ENCODE measurements at regions not wholly inside any gene's neighbourhood (a gene's known extent, or its start where the extent isn't known, plus 50 kb on each side); places are given as distances from the start of the nearest gene placed in this dataset.
A peak's percentile ranks its signal among the peaks of the same experiment; 100 is the strongest.
"Not testable (repeated sequence)": the region's sequence is repeated elsewhere in the genome, so short reads cannot be mapped to it uniquely, and the experiment has no call there.

DNA sequence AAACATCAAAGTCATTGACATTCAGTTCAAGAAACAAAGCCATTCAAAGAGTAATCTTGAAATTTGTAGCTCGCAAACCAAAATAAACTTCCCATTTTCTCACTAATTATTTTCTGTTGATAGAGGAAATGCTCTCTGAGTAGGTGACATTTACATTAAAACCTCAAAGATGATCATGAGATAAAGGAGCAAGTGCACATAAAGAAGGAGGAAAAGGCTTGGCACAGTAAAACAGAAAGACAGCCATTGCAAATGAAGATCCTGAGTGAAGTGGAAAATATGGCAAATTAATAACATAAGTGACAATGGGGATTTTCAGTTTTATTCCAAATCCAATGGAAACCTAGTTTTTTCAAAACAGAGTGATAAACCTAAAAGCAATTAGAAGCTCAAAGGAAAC lies 2320.8 kb downstream of the ARAP2 start:
- DNase-seq = no peak

- no peak for DNase-seq
These were observed 2320.1 kb downstream of the ARAP2 start for GRCh38 chr4:33924239-33924638.

GRCh38 chr4:33924811-33925210 lies 2319.5 kb downstream of the ARAP2 start:
- no peak for DNase-seq

DNA sequence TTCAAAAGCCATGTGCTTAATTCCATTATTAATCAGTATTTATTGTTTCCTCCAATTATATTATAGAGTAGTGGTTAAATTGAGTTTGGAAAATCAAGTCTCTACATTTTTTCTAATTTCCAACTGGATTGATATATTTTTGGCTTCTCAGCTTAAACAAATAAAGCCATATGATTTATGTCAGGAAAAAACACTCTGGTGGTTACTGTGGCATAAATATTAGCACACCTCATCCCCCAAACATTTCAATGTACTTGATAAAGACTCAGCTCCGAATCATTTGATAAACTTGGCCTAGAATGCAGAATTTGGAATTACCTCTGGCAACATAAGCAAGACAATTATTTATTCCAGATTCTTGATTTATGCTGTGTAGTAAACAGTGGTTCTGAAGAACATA lies 2313.8 kb downstream of the ARAP2 start:
- DNase-seq = no peak

- DNase-seq = no peak
These were observed 2313.3 kb downstream of the ARAP2 start for GRCh38 chr4:33931026-33931425.

- DNase-seq = no peak
These were observed 2304.0 kb downstream of the ARAP2 start for GRCh38 chr4:33940281-33940680.

DNA sequence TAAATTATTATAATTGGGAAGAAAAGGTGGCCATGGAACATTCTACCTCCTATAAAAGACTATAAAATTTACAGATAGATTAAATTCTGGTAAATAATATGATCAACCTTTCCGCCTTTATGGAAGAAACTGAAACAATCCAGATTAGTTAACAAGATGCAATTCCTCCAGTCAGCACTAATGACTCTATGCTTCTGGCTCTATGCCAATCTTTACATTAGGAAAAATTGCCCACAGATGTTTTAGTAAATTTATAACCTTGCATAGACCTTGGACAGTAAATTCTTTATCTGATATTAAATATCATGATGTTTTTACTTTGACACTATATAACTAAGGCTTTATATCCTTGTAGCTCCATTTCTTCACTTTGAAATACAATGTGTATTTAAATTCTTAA lies 2302.5 kb downstream of the ARAP2 start:
- no peak for DNase-seq

DNA sequence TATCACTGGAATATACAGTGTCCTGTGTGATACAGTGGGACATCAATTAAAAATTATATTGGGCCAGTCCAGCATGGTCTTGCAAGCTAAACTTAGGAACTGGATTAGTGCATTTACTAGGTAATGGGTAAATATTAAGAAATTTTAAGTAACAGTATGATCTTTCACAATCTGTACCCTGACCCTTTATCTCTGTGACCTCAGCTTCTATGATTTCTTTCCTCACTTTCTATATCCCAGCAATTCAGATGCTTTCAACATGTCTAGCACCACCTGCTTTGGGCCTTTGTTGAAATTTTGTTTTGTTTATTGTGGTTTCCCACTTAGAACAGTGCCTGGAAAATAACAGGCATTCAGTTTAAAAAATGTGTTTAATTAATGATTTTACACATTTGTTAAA lies 2295.4 kb downstream of the ARAP2 start:
- DNase-seq = no peak

DNA sequence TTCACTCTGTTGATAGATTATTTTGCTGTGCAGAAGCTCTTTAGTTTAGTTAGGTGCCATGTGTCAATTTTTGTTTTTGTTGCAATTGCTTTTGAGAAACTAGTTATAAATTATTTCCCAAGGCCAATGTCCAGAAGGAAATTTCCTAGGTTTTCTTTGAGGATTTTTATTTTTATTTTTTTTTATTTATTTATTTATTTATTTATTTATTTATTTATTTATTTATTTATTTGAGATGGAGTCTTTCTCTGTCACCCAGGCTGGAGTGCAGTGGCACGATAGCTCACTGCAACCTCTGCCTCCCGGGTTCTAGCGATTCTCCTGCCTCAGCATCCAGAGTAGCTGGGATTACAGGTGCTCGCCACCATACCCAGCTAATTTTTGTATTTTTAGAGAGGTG lies 2290.5 kb downstream of the ARAP2 start:
- not testable (repeated sequence) for DNase-seq

- DNase-seq = no peak
These were observed 2289.6 kb downstream of the ARAP2 start for GRCh38 chr4:33954759-33955158.

GRCh38 chr4:33959519-33959918 lies 2284.8 kb downstream of the ARAP2 start:
- DNase-seq = peak in 1 of 2 experiments; percentile 50

DNA sequence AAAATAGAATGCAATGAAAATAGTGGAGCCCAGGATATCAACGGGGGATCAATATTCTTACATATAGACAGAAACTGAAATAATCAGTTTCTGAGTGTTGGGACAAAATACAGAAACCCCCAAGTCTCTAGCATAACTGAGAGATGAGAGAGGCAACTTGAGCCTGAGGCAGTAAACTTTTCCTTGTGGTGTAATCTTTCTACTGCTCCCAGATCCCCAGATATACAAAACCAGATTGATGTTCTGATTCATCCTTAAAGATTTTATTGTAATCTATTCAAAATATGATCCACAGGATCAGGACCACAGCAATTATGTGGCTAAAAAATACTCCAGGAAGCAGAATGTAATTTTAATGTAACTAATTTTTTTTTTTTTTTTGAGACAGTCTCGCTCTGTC lies 2282.6 kb downstream of the ARAP2 start:
- no peak for DNase-seq

DNA sequence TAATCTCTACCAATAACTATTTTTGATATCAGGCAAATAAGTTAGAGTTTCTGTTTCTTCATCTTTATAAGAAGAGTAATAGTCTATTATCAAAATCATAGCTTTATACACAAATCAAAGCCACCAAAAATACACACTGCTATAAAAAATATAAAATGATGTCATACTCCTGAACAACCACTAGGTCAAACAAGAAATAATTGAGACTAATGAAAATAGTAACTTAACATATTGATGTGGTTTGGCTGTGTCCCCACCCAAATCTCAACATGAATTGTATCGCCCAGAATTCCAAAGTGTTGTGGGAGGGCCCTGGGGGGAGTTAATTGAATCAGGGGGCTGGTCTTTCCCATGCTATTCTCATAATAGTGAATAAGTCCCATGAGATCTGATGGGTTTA lies 2277.5 kb downstream of the ARAP2 start:
- no peak for DNase-seq

- no peak for DNase-seq
These were observed 2270.0 kb downstream of the ARAP2 start for GRCh38 chr4:33974270-33974669.

- no peak for DNase-seq
These were observed 2268.3 kb downstream of the ARAP2 start for GRCh38 chr4:33975995-33976394.

GRCh38 chr4:33979781-33980180 lies 2264.5 kb downstream of the ARAP2 start:
- not testable (repeated sequence) for DNase-seq

GRCh38 chr4:33980361-33980760 lies 2264.0 kb downstream of the ARAP2 start:
- no peak for DNase-seq

- DNase-seq = peak; percentile 19 to 83
These were observed 2254.4 kb downstream of the ARAP2 start for GRCh38 chr4:33989820-33990443.

DNA sequence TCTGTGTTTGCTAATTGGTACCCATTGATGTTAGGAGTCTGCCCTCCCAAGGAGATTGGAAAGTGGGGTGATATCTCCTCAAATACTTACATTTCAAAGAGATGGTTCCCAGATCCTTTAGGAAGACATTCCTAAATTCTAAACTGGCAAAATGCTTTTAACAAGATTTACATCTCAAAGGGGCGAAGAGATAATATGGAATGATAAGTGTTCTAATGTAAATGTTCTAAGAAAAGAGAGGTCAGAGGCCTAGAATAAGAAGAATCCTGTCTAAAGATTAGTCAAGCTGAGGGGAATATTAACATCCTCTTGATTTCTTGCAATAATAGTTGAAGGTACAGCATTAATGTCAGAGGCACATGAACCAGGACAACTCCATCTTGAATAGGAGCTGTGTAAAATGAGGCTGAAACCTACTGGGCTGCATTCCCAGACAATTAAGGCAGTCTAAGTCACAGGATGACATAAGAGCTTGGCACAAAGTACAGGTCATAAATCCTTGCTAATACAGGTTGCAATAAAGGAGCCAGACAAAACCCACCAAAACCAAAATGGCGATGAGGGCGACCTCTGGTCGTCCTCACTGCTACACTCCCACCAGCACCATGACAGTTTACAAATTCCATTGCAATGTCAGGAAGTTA lies 2248.1 kb downstream of the ARAP2 start:
- DNase-seq = no peak

GRCh38 chr4:33998291-33998690 lies 2246.0 kb downstream of the ARAP2 start:
- peak; percentile 53 to 87 for DNase-seq

DNA sequence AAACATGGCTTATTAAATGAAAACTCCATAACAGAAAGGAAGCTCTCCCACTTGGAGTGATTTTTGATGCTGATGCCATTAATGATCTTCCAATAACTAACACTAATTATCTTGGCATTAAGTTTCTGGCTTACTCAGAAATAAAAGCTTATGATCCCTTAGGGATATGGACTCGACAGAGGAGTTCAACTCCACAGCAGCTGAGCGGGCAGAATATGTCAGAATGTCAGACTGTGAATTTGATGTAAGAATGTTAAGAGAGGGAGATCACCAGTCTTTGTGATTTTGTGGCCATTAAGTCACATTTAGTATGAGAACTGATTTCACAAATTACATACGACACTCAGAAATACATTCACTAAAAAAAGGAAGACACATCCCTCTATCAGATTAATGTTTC lies 2244.0 kb downstream of the ARAP2 start:
- DNase-seq = no peak

GRCh38 chr4:34006540-34006939 lies 2237.8 kb downstream of the ARAP2 start:
- not testable (repeated sequence) for DNase-seq

GRCh38 chr4:34009951-34010350 lies 2234.4 kb downstream of the ARAP2 start:
- DNase-seq = no peak

DNA sequence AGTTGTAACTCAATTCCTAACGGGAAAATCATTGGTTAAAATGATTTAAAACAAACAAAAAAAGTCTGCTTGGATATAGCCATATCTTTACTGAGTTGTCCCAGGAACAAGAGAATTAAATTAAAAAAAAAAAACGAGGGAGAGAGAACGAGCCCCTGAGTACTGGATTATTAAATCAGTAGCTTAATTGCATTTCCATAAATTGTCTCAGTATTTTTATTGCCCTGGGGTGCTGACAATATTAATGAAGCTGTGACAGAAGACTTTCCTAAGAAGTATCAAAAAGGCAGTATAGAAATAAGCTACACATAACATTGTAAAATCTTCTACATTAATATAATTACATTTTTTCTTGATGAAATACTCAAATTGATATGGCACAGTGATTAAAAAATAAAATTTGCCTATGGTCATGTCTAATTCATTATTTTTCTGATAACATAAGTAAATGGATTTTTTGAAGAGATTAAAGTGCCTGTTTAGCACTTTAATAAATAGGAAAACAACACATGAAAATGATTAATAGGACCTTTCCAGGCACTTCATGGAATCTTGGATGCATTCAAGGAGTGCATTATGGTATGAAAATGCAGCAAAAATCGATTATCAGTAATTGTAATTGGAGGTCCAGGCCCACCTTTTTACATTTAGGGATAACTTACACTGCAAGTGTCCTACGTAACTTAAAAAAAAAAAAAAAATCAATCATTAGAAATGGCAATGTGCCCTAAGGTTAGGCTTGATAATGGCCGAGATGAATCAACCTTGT lies 2233.4 kb downstream of the ARAP2 start:
- DNase-seq = no peak
